Glomerular visceral epithelial cell (primary cell): ENCODE measurements at regions not wholly inside any gene's neighbourhood (a gene's known extent, or its start where the extent isn't known, plus 50 kb on each side); places are given as distances from the start of the nearest gene placed in this dataset.

Experiments used
- DNase-seq: peaks from one replicate; pipeline ENCODE4 v3.0.0-alpha.2; 2016; ENCODE audit errors: extremely low spot score

DNA sequence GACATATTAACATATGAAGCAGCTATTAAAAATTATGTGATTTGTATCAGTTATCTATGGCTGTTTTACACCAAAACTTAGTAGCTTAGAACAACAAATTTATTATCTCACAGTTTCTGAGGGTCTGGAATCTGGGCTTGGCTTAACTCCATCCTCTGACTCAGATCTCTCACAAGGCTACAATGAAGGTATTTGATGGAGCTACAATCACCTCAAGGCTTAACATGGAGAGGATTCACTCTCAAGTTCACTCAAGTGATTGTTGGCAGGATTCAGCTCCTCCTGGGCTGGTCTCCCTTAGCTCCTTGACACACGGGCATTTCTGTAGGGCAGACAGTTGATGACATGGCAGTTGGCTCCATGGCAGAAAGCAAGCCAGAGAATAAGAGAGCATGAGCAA, 133.0 kb upstream of the SLC14A2 start:
- DNase-seq = no peak

DNA sequence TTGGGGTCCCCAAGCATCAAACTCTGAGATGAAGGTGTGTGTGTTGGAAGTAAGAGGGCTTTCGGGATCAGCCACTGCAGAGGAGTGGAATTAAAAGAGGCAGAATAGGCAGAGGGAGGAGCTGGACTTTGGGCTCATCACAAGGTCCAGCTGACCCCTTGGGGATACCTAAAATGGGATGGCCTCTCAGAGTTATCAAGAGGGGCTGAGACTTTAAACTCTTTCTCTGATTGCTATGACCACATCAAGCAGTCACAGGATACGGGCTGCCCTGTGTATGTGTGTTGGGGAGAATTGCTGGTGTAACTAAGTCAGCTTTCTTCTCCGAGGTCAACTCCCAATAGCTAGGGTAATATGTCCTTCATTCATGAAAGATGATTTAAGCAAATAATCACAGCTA, 127.7 kb upstream of the SLC14A2 start:
- no peak for DNase-seq

DNA sequence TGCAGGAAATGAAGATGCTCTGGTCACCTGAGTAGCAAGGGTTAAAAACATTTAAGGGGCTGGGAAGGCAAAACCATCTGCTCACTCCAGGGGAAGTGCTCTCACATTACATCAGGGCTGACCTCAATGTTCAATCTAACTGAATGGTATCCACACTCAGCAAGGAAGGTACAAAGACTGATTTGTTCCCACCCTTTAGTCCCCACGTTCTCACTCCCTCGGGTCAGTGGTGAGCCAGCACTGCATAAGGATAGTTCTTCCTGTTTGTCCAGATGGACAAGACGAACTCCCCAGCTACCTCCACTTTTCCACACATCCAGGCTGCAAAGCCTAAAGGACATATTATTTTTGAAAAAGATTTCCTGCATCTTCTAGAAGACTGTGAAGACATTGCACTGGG, 126.6 kb upstream of the SLC14A2 start:
- DNase-seq = no peak

DNA sequence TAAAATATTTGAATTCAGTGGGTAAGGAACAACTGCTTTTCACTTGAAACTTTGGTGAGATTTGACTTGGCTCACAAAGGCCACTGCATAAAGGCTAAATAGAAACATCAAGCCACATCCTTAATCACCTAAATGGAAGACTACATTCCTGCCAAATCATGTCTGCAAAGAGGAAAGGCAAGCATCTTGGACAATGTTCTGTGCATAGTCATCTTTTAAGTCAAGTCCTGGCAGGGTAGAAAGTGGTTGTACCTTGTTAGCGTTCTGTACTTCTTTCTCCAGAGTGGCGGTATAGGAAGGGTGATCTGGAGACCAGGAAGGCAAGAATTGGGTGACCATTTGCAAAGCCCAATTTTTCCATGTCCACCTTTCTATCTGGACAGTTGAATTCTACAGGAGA, 121.4 kb upstream of the SLC14A2 start:
- DNase-seq = no peak

DNA sequence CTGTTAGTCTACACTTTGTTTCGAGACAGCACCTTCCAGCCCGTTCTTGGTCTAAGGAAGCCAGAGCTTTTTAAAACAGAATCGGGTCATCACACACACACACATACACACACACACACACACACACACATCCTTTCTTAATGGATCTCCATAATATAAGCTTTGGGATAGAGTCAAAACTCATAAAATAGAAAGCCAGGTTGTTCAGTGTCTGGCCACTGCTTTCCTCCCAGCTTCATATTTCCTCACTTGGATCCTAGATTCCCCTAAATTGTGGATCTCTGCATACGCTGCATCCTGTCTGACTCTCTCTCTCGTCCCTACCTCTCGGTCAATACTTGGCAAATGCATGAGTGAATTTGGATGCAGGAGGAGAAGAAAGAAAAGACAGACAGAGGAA, 120.5 kb upstream of the SLC14A2 start:
- no peak for DNase-seq

DNA sequence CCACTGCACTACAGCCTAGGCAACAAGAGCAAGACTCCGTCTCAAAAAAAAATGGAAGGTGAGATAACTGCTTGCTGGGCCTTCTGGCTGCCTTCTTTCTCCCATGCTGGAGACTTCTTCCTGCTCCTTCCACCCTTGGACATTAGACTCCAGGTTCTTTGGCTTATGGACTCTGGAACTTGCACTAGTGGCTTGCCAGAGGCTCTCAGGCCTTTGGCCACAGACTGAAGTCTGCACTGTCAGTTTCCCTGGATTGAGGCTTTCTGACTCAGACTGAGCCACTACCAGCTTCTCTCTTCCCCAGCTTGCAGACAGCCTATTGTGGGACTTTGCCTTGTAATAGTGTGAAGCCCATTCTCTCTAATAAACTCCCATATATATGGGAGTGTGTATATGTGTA, 118.5 kb upstream of the SLC14A2 start:
- no peak for DNase-seq

DNA sequence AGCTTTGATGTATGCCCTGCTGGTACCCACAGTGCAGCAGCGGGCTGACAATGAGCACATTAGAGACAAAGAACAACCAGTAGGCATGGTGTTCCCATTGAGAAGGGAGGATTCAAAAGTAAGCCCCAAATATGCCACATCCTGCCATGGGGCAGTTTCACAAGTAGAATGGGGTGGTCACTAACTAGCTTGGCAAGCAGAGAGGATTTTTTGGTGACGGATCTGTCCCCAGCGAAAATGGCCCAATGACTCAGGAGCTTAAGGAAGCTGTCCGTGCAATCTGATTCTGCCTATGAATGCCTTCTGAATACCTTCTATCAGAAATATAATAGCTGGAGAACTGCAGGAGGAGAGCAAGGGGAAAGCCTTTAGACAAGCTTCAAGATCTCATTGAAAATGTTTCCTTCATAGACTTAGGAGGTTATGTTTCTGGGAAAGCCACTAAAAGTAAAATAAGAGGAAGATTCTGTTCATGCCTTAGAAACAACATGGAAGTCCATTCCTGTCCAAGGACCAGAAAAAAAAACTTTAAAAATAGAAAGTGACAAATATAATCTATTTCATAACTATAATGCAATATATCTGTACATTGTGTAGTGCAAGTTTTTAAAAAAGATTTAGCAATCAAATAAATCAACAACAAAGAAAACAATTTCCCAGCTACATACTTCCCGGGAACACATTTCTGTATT, 117.5 kb upstream of the SLC14A2 start:
- no peak for DNase-seq

DNA sequence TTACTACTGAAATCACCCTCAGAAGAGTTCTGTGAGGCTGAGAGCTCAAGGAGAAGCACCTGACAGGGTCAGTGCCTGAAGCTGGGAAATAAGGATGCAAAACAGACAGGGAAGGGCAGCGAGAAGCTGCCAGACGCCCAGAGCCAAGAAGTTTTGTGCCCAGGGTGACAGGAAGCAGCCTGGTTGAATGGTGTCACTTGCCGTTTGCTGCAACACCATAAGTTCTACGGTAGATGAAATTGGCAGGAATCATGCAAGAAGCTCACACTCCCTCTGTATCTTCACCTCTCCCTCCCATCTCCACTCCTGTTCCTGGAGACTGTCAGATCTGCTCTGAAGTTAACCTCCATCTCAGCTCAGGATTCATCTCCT, 117.0 kb upstream of the SLC14A2 start:
- DNase-seq = no peak

DNA sequence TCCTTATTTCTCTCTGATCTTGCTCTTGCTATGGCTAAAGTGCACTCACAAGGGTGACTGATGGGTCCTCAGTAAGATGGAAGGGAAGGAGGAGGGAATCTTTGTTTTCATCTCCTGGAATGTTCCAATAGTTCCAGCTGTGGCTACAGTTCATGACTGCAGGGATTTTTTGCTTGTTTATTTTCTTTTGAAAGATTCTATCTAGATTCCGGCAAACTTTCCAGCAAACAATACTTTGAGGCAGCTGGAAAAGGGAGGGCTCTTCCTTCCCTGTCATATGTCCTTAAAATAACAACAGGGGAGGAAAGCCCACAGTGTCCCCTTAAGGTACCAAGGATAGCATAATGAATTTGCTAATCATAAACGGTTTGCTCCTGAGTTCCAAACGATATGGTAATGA, 111.3 kb upstream of the SLC14A2 start:
- DNase-seq = no peak

DNA sequence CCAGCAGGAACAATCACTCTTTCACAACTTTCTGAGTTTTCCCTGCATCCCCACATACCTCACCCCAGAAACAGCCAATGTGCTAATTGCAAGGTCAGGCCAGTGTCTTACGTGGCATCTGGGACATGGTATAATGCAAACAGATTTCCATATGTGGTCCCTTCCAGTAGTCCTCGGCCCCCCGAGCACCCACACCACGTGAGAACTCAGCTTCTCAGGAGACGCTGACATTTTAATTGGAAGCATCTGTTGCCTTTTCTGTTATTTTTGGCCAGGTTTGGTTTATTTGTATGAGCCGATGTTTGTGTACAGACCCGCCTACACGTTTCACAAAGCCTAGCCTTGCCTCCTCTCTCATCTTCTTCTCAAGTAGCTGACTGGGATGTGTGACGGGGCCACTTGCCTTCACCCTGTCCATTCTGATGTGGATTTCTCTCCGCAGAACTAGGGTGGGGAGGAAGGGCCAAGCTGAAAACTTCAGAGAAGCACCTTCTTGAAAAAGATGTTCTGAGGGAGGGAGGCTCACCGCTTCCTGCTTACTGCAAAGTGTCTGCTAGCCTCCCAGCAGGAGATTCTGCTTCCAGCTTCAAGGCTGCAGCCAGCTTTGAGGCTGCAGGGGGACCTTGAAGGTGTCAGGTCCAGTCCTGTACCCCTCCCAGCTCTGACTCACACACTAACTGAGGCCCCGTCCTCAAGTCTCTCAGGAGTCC, 109.6 kb upstream of the SLC14A2 start:
- no peak for DNase-seq

DNA sequence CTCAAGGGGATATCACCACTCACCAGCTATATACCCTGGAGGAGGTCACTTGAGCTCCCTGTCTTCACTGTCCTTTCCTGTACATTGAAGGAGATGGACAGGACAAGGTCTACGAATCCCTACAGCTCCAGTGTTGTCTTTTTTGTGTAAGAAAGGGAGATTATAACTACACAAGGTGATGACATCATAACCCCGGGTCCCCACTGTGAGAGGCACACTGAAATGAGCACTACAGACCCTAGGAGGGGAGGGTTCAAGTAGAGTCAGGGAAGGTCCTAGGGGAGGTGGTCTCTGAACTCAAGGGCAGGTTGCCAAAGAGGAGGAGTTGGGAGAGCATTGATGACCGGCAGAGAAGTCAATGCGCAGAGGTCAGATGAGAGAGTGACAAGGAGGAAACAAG, 108.3 kb upstream of the SLC14A2 start:
- DNase-seq = no peak

DNA sequence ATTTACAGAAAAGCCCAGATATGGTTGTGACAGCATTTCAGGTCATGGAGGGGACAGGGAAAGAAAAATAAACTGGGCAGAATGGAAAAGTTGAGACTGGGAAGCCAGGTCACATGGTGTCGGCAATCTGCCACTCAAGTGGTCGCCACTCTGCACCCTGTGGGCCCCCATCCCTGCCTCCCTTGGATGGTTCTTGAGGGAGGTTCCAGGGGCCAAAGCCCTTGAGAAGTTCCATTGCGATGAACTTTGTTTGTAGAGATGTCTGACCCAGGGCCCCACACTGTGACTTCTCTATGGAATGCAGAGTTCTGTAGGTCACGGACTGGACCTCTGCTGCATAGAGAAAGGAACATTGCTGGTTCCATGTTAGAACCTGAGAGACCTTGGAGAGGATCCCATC, 105.7 kb upstream of the SLC14A2 start:
- no peak for DNase-seq

DNA sequence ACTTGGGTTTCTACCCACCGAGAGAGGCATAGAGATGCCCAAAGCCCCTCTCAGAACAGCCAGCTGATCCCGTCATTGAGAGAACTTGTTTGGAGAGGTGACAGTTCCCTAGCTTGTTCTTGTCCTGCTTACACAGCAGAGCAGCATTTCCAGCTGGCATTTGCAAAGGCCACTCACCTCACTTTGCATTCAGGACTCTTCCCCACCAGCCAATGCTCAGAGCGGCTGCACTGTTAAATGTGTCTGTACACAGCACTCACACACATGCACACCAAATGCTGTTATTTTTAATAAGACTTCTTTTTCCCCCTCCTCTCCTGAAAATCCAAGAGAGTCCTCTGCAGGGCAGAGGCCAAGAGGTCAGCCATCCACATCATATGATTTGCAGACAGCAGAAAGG, 104.6 kb upstream of the SLC14A2 start:
- DNase-seq = no peak

DNA sequence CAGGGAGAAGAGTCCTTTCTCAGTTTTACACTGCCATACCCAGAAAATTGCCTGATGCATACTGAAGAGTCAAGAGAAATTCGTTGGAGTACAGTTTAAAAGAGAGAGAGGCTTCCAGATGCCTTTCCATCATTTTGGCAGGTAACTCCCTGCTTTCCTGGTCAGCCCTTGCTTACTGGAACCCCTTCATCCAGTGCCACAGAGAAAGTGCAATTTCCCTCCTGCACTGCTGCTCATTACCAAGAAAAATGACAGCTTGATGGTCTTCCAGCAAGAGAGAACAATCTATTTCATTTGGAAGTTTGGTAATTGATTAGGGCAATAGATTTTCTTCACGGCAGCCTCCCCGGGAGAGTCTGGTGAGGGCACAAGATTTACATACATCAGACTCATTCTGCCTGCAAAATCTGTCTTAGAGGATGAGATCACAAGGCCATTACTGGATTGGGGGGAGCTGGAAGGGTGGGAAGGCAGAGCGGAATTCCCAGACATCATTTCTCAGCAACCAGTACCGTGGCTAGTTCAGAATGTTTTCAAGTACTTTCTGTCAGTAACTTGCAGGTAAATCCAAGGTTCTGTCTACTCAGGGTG, 102.8 kb upstream of the SLC14A2 start:
- DNase-seq = no peak

DNA sequence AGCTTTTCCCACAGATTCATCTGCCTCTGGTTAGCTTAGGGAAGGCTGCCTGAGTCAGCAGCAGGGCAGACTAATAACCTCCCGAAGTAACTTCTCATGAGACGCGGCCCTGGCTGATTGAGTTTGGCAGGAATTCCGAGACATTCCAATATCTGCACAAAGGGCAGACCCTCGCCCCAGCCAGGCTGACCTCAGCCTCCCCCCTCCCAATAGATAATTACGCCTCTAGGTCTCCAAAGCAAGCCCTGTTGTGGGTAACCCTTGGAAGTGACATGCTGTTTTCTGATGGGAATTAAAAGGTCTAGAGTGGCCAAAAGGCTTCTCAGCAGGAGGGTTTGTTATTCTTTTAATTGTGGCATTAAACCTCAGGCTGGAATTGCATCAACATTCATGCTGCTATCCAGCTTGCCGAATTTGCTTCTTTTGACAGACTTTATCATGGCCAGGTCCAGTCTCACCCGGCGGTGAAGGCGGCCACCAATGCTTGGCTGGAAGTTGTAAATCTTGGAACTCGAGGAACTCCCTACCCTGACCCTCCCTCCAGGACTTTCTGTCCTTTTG, 98.0 kb upstream of the SLC14A2 start:
- DNase-seq = no peak

DNA sequence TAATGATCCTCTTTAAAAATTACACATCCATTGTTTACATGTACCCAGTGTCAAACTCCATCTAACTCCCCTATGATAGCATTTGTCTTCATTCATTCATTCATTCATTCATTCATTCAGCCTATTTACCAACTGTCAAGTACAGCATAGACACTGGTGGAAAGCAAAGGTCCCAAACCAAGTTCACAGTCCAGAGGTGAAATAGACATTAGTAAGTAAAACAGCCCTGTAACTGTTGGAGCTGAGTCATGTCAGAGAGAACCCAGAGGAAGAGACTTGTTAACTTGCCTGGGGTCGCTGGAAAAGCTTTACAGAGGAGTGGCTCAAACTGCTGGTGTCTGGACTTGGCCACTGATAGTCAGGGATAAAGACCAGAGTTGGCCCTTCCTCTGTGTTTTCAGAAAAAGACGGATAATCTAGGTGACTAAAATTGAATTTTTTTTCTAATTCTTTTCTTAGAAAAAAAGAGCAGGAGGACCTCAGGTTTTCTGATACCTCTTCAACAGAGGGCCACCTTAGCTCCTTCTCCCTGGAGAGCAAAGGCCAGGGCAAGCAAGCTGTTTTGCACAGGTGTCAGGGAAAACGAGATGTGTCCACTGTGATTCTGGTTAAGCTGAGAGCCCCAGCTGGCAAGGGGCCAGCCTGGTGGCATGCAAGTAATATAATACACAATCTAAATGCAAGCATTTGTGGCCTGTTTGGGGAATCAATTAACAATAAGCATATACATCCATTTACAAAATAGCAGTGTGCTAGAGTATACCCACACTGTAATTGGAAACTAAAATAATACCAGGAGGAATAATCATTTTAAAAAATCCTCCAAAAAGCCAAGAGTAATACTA, 96.7 kb upstream of the SLC14A2 start:
- DNase-seq = no peak

DNA sequence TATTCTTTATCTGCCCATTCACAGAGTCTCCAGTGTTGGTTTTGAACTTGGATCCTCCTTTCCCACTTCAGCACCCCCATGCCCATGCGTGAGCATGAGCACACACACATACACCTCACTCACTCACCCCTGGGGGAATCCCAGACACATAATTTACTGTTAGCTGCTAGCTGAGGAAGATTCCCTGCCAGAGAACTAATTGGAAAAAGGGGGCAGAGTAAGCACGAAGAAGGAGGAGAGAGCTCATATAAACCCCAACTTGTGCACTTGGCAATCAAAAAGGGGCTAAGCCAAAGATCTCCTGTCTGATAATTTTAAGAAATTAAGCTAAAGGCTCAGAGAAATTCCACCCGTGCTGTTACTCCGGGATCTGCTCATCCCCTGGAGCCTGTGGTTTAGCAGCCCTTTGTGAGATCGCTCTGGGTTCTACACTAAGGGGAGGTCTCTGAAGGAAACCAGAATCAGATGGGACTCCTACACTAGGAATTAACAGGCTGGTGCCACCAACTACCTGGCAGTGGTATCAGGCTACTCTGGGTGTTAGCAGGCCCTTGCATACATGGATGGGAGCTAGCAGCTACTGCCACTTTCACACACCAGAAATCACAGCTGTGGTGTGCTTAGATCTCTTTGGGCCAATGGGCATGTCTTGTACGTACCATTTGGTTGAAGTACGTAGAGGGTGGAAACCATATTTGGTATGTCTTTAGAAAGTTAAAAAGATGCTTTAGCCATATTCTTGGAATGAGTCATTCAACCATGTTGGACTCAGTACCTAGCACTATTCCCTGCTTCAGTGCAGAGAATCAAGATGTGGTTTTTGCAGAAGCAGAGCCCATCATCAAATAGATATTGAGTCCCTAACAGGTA, 95.6 kb upstream of the SLC14A2 start:
- DNase-seq = no peak

DNA sequence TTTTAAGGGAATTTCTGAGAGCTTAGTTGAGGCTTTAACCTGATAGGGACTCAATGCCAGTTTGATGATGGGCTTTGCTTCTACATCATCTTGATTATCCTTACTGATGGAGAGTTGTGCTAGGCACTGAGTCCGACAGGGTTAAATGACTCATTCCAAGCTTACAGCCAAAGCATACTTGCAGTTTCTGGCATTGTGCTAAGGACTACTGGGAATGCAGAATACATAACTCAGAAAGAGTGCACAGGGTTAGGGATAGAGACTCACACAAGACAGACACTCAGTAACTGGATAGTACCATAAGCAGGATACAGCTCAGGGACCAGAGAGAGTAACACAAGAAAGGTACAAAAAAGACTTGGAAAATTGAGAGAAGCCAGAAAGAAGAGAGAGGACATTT, 94.1 kb upstream of the SLC14A2 start:
- no peak for DNase-seq

DNA sequence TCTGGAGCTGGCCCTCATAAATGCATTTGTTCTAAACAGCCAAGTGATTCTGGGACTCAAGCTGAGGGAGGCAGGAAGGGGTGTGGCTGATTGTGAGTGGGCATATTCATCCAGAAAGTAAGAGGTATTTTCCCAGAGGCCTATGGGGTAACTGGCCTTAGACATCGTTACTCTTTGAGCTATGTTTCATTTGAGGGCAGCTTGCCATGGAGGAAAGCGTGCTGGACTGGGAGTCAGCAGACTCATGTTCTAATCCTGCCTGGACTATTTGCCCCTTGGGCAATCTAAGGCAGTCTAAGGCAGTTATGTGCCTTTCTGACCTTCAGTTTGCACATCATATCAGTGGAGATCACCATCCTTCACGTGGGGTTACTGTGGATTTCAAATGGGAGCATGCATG, 93.5 kb upstream of the SLC14A2 start:
- no peak for DNase-seq

DNA sequence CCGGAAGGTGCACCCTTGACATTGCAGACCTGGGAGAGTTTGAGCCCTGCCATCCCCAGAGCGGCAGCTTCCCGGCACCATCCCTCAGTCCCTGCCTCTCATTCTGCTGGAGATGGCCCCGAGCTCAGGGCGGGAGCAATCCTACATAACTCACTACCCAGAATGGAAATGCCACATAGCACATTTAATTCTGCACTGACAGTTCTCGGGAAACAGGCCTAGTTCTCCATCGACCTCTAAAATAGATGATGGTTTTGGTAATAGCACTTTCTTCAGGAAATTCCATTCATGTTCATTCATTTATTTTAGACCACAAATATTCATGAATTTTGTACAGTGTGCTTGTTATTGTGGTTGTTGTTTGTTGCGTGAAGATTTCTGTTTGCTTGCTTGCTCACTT, 92.9 kb upstream of the SLC14A2 start:
- DNase-seq = no peak

DNA sequence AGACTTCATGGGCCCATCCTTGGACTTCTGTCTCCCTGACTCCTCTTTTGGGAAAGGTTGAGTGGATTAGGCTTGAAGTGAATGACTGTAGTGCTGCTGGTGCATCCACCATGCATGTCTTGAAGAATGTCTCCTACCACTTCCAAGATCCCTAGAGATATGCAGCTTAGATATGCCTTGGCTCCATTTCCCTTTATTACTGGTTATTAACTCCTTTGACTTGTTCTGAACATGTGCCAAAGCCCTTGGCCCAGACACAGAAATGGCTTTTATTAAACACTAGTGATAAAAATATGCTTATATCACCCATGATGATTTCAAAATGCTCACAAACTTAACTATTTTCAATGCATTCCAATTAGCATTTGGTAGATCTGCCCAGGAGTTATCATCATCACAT, 90.0 kb upstream of the SLC14A2 start:
- no peak for DNase-seq
